ENCODE measurements at regions not wholly inside any gene's neighbourhood (a gene's known extent, or its start where the extent isn't known, plus 50 kb on each side); places are given as distances from the start of the nearest gene placed in this dataset.

DNA sequence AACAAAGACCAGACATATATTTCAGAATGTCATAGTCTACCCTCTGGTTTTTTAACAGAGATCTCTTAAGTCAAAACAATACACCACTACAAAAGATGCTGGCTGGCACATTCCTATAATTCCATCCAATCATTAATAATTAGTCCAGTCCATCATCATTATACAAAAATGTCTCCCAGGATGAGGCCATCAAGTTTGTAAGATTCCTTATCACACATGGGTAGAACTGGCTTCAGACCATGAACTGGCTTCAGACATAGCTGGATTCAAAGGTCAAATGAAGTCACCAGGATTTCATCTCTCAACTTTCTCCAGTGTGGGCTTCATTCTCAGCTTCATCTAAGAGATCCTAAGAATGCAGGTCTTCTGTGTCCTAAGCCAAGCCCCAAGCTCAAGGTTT lies 147.1 kb downstream of the ENC1 start:
- TF ChIP-seq EZH2 (IDR thresholded peaks at IDR 0.05): no peak
- TF ChIP-seq, protein P1, sequence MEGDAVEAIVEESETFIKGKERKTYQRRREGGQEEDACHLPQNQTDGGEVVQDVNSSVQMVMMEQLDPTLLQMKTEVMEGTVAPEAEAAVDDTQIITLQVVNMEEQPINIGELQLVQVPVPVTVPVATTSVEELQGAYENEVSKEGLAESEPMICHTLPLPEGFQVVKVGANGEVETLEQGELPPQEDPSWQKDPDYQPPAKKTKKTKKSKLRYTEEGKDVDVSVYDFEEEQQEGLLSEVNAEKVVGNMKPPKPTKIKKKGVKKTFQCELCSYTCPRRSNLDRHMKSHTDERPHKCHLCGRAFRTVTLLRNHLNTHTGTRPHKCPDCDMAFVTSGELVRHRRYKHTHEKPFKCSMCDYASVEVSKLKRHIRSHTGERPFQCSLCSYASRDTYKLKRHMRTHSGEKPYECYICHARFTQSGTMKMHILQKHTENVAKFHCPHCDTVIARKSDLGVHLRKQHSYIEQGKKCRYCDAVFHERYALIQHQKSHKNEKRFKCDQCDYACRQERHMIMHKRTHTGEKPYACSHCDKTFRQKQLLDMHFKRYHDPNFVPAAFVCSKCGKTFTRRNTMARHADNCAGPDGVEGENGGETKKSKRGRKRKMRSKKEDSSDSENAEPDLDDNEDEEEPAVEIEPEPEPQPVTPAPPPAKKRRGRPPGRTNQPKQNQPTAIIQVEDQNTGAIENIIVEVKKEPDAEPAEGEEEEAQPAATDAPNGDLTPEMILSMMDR (IDR thresholded peaks at IDR 0.05): no peak
